ENCODE measurements at regions not wholly inside any gene's neighbourhood (a gene's known extent, or its start where the extent isn't known, plus 50 kb on each side); places are given as distances from the start of the nearest gene placed in this dataset.

- TF ChIP-seq POLR2A (IDR thresholded peaks at IDR 0.05) (no peak), CTCF (IDR thresholded peaks at IDR 0.05) (no peak)
Measured at GRCh38 chr12:29992366-29992765, 208.6 kb upstream of the TMTC1 start.

Measured in breast epithelium (tissue), 3 donors.